GM12872 (cell line): ENCODE measurements at regions not wholly inside any gene's neighbourhood (a gene's known extent, or its start where the extent isn't known, plus 50 kb on each side); places are given as distances from the start of the nearest gene placed in this dataset.

ENCODE experiments used
- TF ChIP-seq, protein P1 (sequence below): IDR thresholded peaks from 3 replicates; pipeline ENCODE4 v1.5.1; 2011; ENCODE audit warnings: low read depth, mild to moderate bottlenecking, low read length, moderate library complexity; ENCODE audit not compliant: insufficient read depth

DNA sequence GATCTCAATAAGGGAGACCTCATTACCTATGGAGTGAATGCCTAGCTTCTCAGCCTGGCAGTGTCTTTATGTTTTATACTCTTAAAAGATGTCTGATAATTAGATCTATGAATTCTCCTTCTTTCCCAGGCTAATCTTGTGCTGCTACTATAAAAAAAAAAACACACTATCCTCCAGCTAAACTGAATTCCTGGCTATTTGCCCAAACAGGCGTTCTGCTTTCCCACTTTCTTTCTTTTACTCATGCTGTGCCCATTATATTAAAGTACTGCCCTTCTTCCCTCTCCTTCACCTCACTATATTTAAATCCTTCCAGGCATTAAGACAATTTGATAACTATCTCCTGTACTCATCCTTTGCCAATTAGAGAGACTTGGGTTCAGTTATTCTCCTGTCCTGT is 1134.9 kb downstream of the ROBO2 start:
- TF ChIP-seq, protein P1, sequence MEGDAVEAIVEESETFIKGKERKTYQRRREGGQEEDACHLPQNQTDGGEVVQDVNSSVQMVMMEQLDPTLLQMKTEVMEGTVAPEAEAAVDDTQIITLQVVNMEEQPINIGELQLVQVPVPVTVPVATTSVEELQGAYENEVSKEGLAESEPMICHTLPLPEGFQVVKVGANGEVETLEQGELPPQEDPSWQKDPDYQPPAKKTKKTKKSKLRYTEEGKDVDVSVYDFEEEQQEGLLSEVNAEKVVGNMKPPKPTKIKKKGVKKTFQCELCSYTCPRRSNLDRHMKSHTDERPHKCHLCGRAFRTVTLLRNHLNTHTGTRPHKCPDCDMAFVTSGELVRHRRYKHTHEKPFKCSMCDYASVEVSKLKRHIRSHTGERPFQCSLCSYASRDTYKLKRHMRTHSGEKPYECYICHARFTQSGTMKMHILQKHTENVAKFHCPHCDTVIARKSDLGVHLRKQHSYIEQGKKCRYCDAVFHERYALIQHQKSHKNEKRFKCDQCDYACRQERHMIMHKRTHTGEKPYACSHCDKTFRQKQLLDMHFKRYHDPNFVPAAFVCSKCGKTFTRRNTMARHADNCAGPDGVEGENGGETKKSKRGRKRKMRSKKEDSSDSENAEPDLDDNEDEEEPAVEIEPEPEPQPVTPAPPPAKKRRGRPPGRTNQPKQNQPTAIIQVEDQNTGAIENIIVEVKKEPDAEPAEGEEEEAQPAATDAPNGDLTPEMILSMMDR: no peak

DNA sequence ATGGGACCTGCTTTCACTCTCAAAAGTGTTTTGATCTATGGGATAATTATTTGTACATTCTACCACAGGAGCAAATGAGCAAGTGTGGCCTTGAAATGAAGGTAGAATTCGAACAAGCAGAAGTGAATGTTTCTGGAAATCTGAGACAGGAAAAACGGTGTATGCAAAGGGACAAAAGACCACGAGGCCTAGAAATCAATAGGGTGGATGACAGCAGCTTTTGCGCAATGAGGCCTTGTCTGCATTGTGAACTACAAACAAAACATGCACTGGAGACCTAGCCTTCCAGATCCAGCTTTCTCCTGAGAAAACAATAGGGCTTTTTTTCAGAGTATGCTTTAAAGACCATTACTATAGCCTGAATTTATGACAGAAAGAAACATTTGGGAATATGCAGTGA is 1137.0 kb downstream of the ROBO2 start:
- TF ChIP-seq, protein P1: no peak

DNA sequence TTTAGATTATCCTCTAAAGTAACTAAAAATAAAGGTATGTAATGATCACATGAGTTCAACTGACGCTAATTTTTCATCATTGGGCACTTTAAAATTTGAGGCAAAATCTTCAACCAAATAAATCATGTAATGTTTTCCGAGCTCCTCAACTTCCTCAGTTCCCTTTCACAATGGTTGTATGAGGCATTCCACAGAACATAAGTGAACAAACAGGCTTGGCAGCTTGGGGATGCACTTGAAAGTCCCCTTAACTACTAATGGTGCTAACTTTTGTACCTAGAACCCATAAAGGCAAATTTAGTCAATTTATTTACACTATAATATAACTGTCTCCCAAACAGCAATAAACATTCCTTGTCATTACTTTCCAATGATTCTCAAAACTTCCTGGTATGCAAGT is 1137.9 kb downstream of the ROBO2 start:
- TF ChIP-seq, protein P1: no peak

DNA sequence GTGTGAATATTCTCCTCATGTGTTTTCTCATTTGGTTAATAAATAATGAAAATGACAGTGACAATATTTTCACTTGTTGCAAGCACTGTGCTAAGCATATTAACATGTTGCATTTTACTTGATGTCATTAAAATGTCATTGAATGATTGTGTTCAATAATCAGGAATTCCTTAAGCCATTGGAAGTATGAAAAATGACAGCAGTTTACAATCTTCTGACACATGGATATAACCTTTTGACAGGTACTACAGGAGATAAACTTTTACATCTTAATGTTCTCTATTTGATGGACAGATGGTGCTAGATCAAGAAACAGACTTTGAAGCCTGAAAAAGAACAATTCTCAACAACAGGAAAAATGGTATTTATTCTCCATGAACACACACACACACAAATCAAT is 1138.3 kb downstream of the ROBO2 start:
- TF ChIP-seq, protein P1: no peak

DNA sequence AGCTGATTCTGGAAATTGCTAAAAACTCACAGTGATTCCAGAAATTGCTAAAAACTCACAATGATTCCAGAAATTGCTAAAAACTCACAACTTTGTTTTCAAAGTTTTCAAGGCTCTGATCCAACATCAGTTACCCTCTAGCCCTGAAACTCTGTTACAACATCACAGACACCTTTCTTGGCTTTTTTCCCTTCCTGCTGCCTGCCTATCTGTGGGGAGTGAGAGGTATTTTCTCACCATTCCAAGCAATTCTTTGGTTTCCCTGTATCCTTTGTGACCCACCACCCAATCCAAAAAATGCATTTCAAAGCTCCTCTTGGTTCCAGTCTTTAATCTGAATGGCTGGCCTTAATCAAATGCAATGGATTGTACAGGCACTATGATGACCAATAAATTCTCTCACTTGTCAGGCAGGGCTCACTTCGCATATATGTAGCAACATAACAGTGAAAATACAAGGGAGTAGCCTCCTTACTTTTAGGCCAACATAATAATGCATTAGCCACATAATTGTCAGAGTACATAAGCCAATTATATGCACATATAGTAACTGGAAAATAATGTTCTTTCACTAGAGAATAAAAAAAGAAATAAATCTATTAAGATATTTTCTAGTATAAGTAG is 1139.0 kb downstream of the ROBO2 start:
- TF ChIP-seq, protein P1: no peak

DNA sequence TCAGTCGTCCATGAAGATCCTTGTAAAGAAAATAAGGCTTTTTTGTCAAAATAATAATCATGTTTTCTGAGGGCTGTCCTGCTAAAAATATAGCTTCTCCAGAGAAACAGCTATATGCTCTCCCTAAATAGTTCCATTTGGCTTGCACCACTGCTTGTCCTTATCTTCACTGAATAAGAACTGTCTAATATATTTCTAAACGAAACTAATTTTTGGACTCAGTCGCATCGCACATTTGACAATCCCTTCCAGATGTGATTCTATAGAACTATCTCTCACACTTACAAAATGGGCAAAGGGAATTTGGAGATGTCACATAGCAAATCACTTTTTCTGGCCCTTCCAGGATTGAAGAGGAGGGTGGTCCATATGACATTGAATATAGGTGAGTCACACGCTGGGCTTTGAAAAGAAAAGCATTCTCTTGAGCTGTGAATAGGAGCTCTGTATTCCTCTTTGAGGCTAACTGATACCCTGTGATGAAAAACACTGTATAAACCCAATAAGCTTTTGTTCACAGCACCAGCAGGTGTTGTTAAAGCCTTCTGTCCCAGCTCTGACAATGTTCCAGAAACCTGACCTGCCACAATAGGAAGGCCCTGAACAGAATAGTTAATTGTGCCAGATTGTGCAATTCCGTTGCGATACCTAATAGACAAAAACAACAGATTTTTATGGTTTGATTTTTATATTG is 1144.2 kb downstream of the ROBO2 start:
- TF ChIP-seq, protein P1: no peak

DNA sequence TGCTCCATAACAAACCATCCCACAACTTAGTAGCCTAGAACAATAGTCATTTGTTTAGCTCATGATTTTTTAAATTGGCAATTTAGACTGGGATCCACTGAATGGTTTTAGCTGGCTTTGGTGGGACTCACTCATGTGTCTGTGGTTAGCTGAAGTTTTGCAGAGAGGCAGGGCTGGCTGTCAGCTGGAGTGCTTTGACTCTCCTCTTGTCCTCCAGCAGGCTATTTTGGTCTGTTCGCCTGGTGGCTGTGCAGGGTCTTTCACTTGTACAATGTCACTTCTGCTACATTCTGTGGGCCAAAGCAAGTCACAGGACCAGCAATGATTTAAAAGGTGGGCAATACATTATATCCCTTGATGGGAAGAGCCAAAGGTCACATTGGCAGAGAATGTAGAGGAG is 1146.5 kb downstream of the ROBO2 start:
- TF ChIP-seq, protein P1: no peak
